OCI-LY1 (cell line): ENCODE measurements at regions not wholly inside any gene's neighbourhood (a gene's known extent, or its start where the extent isn't known, plus 50 kb on each side); places are given as distances from the start of the nearest gene placed in this dataset.

ENCODE experiments used
- H2AFZ ChIP-seq: fragments of 200-600 bp; sonication (generic), shearing (Covaris generic); 2 replicates; pipeline ENCODE4 v1.6.0; 2014; ENCODE audit warnings: antibody characterized with exemption, mild to moderate bottlenecking, low read length
- H3F3A ChIP-seq: fragments of 200-600 bp; sonication (generic), shearing (Covaris generic); 2 replicates; pipeline ENCODE4 v1.6.0; 2014; ENCODE audit warnings: mild to moderate bottlenecking, antibody characterized with exemption, low read length, moderate library complexity; ENCODE audit not compliant: insufficient read depth
- H3K27ac ChIP-seq: fragments of 200-600 bp; sonication (generic); 2 replicates; pipeline ENCODE4 v1.5.1; 2014; ENCODE audit warnings: low read length, mixed run types, mild to moderate bottlenecking, low read depth; ENCODE audit not compliant: poor library complexity, severe bottlenecking
- H3K27me3 ChIP-seq: fragments of 200-600 bp; sonication (generic); 2 replicates; pipeline ENCODE4 v1.6.0; 2014; ENCODE audit warnings: antibody characterized with exemption, mild to moderate bottlenecking, low read length, moderate library complexity; ENCODE audit not compliant: insufficient read depth
- H3K36me3 ChIP-seq: fragments of 200-600 bp; sonication (generic); 2 replicates; pipeline ENCODE4 v1.6.1; 2014; ENCODE audit warnings: mild to moderate bottlenecking, antibody characterized with exemption, low read length, moderate library complexity, mixed read lengths; ENCODE audit not compliant: insufficient read depth
- H3K4me1 ChIP-seq: fragments of 200-600 bp; sonication (generic); 2 replicates; pipeline ENCODE4 v1.5.1; 2014; ENCODE audit warnings: mild to moderate bottlenecking, low read length, moderate library complexity; ENCODE audit not compliant: insufficient read depth, severe bottlenecking
- H3K4me2 ChIP-seq: fragments of 200-600 bp; sonication (generic), shearing (Covaris generic); 2 replicates; pipeline ENCODE4 v1.6.1; 2014; ENCODE audit warnings: low read length
- H3K4me3 ChIP-seq: fragments of 200-600 bp; sonication (generic); 2 replicates; pipeline ENCODE4 v1.5.1; 2014; ENCODE audit warnings: low read length, low read depth, mild to moderate bottlenecking, mixed read lengths; ENCODE audit not compliant: poor library complexity, severe bottlenecking
- H3K79me2 ChIP-seq: fragments of 200-600 bp; shearing (Covaris generic); 2 replicates; pipeline ENCODE4 v1.6.1; 2016; ENCODE audit warnings: mixed run types, low read length, mixed read lengths; ENCODE audit not compliant: insufficient read depth
- H3K9ac ChIP-seq: fragments of 200-600 bp; sonication (generic), shearing (Covaris generic); 2 replicates; pipeline ENCODE4 v1.6.1; 2014; ENCODE audit warnings: mild to moderate bottlenecking, low read length, mixed read lengths
- H3K9me2 ChIP-seq: fragments of 200-600 bp; sonication (generic), shearing (Covaris generic); 2 replicates; pipeline ENCODE4 v1.6.1; 2014; ENCODE audit warnings: low read depth, mild to moderate bottlenecking, low read length, mixed read lengths
- H3K9me3 ChIP-seq: fragments of 200-600 bp; shearing (Covaris generic); 2 replicates; pipeline ENCODE4 v1.6.1; 2014; ENCODE audit warnings: low read length, mixed read lengths
- H4K20me1 ChIP-seq: fragments of 200-600 bp; sonication (generic), shearing (Covaris generic); 2 replicates; pipeline ENCODE4 v1.6.0; 2016; ENCODE audit warnings: mild to moderate bottlenecking, low read length; ENCODE audit not compliant: insufficient read depth
- CTCF ChIP-seq: fragments of 200-600 bp; sonication (generic), shearing (Covaris generic); IDR thresholded peaks from 2 replicates; pipeline ENCODE4 v1.5.1; 2017; ENCODE audit warnings: mild to moderate bottlenecking, antibody characterized with exemption, low read length, moderate library complexity, mixed read lengths
- EZH2 ChIP-seq: fragments of 200-600 bp; sonication (generic), shearing (Covaris generic); IDR thresholded peaks from 2 replicates; pipeline ENCODE4 v1.8.0; 2017; ENCODE audit warnings: borderline replicate concordance, mixed run types, mild to moderate bottlenecking, antibody characterized with exemption, low read length, moderate library complexity, mixed read lengths

GRCh38 chr22:49476176-49476575, 351.5 kb downstream of the BRD1 start:
- no peak overlapping the region for H2AFZ ChIP-seq
- H3K4me3 ChIP-seq = no peak overlapping the region
- H3K79me2 ChIP-seq = no peaks in the 10 kb centered on the region
- no peaks in the 10 kb centered on the region for H3F3A ChIP-seq
- no peak overlapping the region for H3K9ac ChIP-seq
- H3K4me2 ChIP-seq = no peak overlapping the region
- H3K9me2 ChIP-seq = no peaks in the 10 kb centered on the region
- no peaks in the 10 kb centered on the region for H4K20me1 ChIP-seq
- H3K4me1 ChIP-seq = no peaks in the 10 kb centered on the region
- no peaks in the 10 kb centered on the region for H3K9me3 ChIP-seq
- no peak overlapping the region for H3K27ac ChIP-seq
- H3K27me3 ChIP-seq = no peaks in the 10 kb centered on the region
- TF ChIP-seq EZH2 (no peak), CTCF (no peak)
- no peaks in the 10 kb centered on the region for H3K36me3 ChIP-seq

GRCh38 chr22:49475253-49475652, 352.4 kb downstream of the BRD1 start:
- Histone ChIP-seq H3K27ac (no peak overlapping the region), H3K4me3 (no peak overlapping the region), H3K9me2 (no peaks in the 10 kb centered on the region), H3K9me3 (no peaks in the 10 kb centered on the region), H4K20me1 (no peaks in the 10 kb centered on the region), H3K79me2 (no peaks in the 10 kb centered on the region), H3K27me3 (no peaks in the 10 kb centered on the region), H2AFZ (no peak overlapping the region), H3K36me3 (no peaks in the 10 kb centered on the region), H3K4me1 (no peaks in the 10 kb centered on the region), H3F3A (no peaks in the 10 kb centered on the region), H3K9ac (no peak overlapping the region), H3K4me2 (no peak overlapping the region)
- TF ChIP-seq EZH2 (no peak), CTCF (no peak)

GRCh38 chr22:49473286-49473685, 354.4 kb downstream of the BRD1 start:
- Histone ChIP-seq H3K27me3 (no peaks in the 10 kb centered on the region), H3K9me3 (no peaks in the 10 kb centered on the region), H3K4me3 (no peak overlapping the region), H4K20me1 (no peaks in the 10 kb centered on the region), H3F3A (no peaks in the 10 kb centered on the region), H3K9me2 (no peaks in the 10 kb centered on the region), H3K4me2 (no peak overlapping the region), H3K4me1 (no peaks in the 10 kb centered on the region), H3K9ac (no peak overlapping the region), H3K27ac (no peak overlapping the region), H3K36me3 (no peaks in the 10 kb centered on the region), H2AFZ (no peak overlapping the region), H3K79me2 (no peaks in the 10 kb centered on the region)
- TF ChIP-seq EZH2 = no peak
- TF ChIP-seq CTCF = no peak
